ENCODE measurements at regions not wholly inside any gene's neighbourhood (a gene's known extent, or its start where the extent isn't known, plus 50 kb on each side); places are given as distances from the start of the nearest gene placed in this dataset.
"Not testable (repeated sequence)": the region's sequence is repeated elsewhere in the genome, so short reads cannot be mapped to it uniquely, and the experiment has no call there.

- no peak for DNase-seq
These were observed 426.5 kb downstream of the RPS24 start for GRCh38 chr10:78460204-78460603.

GRCh38 chr10:78461333-78461732, 427.7 kb downstream of the RPS24 start:
- DNase-seq: no peak

- no peak for DNase-seq
These were observed 428.5 kb downstream of the RPS24 start for GRCh38 chr10:78462176-78462575.

GRCh38 chr10:78462726-78463228, 429.1 kb downstream of the RPS24 start:
- DNase-seq: no peak

GRCh38 chr10:78464118-78464855, 430.6 kb downstream of the RPS24 start:
- DNase-seq: no peak

GRCh38 chr10:78464856-78465267, 431.2 kb downstream of the RPS24 start:
- DNase-seq: peak; percentile 69

GRCh38 chr10:78465431-78465830, 431.8 kb downstream of the RPS24 start:
- no peak for DNase-seq

GRCh38 chr10:78467496-78468106, 433.9 kb downstream of the RPS24 start:
- no peak for DNase-seq

GRCh38 chr10:78468731-78469130, 435.1 kb downstream of the RPS24 start:
- DNase-seq: not testable (repeated sequence)

GRCh38 chr10:78470267-78471103, 436.8 kb downstream of the RPS24 start:
- no peak for DNase-seq

GRCh38 chr10:78471326-78471722, 437.7 kb downstream of the RPS24 start:
- no peak for DNase-seq

- DNase-seq: peak; percentile 82
These were observed 438.3 kb downstream of the RPS24 start for GRCh38 chr10:78471723-78472550.

- no peak for DNase-seq
These were observed 438.9 kb downstream of the RPS24 start for GRCh38 chr10:78472551-78472890.

- DNase-seq: no peak
These were observed 439.3 kb downstream of the RPS24 start for GRCh38 chr10:78473006-78473405.

- no peak for DNase-seq
These were observed 441.1 kb downstream of the RPS24 start for GRCh38 chr10:78474743-78475142.

- no peak for DNase-seq
These were observed 441.8 kb downstream of the RPS24 start for GRCh38 chr10:78475437-78475836.

GRCh38 chr10:78476156-78476555, 442.5 kb downstream of the RPS24 start:
- DNase-seq: no peak

GRCh38 chr10:78476844-78477243, 443.2 kb downstream of the RPS24 start:
- no peak for DNase-seq

GRCh38 chr10:78478919-78479318, 445.3 kb downstream of the RPS24 start:
- no peak for DNase-seq

GRCh38 chr10:78479467-78479866, 445.8 kb downstream of the RPS24 start:
- no peak for DNase-seq

- no peak for DNase-seq
These were observed 448.2 kb downstream of the RPS24 start for GRCh38 chr10:78481842-78482241.

GRCh38 chr10:78483641-78484040, 450.0 kb downstream of the RPS24 start:
- DNase-seq: no peak
